A673 (cell line): ENCODE measurements at regions not wholly inside any gene's neighbourhood (a gene's known extent, or its start where the extent isn't known, plus 50 kb on each side); places are given as distances from the start of the nearest gene placed in this dataset.

ENCODE experiments used
- BruUV-seq: library from RNA; stranded (reverse); fragments of 400-500 nt; replicated peaks from 2 replicates; lab custom pipeline; 2021; lab: Mats Ljungman, UMichigan
- CTCF ChIA-PET: fragments of 300-600 bp; sonication (Branson Sonifier 250); formaldehyde crosslinking; loops from one replicate; lab custom pipeline; 2022; ENCODE audit warnings: antibody characterized with exemption; lab: Charles Lee
- POLR2A ChIA-PET: fragments of 300-600 bp; sonication (Branson Sonifier 250); formaldehyde crosslinking; loops from one replicate; lab custom pipeline; 2022; ENCODE audit warnings: antibody characterized with exemption; ENCODE audit not compliant: low non-redundant PET; lab: Charles Lee
- DNase-seq: peaks from one replicate; pipeline ENCODE4 v3.0.0-alpha.2; 2015; ENCODE audit warnings: low spot score
- H3K27ac ChIP-seq: fragments of 200-600 bp; sonication (generic); 2 replicates; pipeline ENCODE4 v1.5.1; 2016; ENCODE audit warnings: mixed run types, low read depth, mild to moderate bottlenecking, mixed read lengths, antibody characterized with exemption, low read length; ENCODE audit not compliant: poor library complexity, severe bottlenecking
- H3K27me3 ChIP-seq: fragments of 200-600 bp; sonication (generic); replicated peaks from 2 replicates; pipeline ENCODE4 v1.6.1; 2017; ENCODE audit warnings: mixed run types, low read depth, mild to moderate bottlenecking, mixed read lengths, antibody characterized with exemption, low read length; ENCODE audit not compliant: insufficient read depth, poor library complexity
- H3K36me3 ChIP-seq: fragments of 200-600 bp; sonication (generic); 2 replicates; pipeline ENCODE4 v1.6.1; 2016; ENCODE audit warnings: mixed run types, mild to moderate bottlenecking, mixed read lengths, antibody characterized with exemption, low read length; ENCODE audit not compliant: insufficient read depth, poor library complexity, severe bottlenecking
- H3K4me1 ChIP-seq: fragments of 200-600 bp; sonication (generic); 2 replicates; pipeline ENCODE4 v1.6.1; 2017; ENCODE audit warnings: mixed run types, mild to moderate bottlenecking, mixed read lengths, antibody characterized with exemption, low read length; ENCODE audit not compliant: insufficient read depth, poor library complexity, severe bottlenecking
- H3K4me3 ChIP-seq: fragments of 200-600 bp; sonication (generic); 2 replicates; pipeline ENCODE4 v1.5.1; 2016; ENCODE audit warnings: low read depth, mixed run types, mild to moderate bottlenecking, mixed read lengths, low read length; ENCODE audit not compliant: poor library complexity, severe bottlenecking
- H3K9me3 ChIP-seq: fragments of 200-600 bp; sonication (generic); 2 replicates; pipeline ENCODE4 v1.6.1; 2016; ENCODE audit warnings: mixed run types, low read depth, mild to moderate bottlenecking, mixed read lengths, antibody characterized with exemption, low read length; ENCODE audit not compliant: poor library complexity, severe bottlenecking
- EZH2 ChIP-seq: fragments of 200-600 bp; sonication (generic); IDR thresholded peaks from 2 replicates; pipeline ENCODE4 v1.6.1; 2017; ENCODE audit warnings: borderline replicate concordance, low read depth, mild to moderate bottlenecking, mixed read lengths, antibody characterized with exemption, low read length; ENCODE audit not compliant: poor library complexity, severe bottlenecking
- intact Hi-C: fragments of 100-400 bp; cut with micrococcal nuclease; formaldehyde crosslinking; loops from one replicate; pipeline ENCODE4 v1.10.0; 2022; ENCODE audit not compliant: unreplicated experiment
- TF ChIP-seq, protein P1 (sequence below): fragments of 300-800, 200-600 bp; sonication (generic); conservative IDR thresholded peaks from 2 replicates; pipeline ENCODE4 v1.5.1; 2017; ENCODE audit warnings: low read depth, mild to moderate bottlenecking, antibody characterized with exemption, low read length, moderate library complexity, mixed read lengths

- DNase-seq: no peak
- no peak overlapping the region for H3K27ac ChIP-seq
- intact Hi-C loops: no loop called here
- ChIA-PET CTCF (no interaction called here), POLR2A (no interaction called here)
- H3K27me3 ChIP-seq: no peaks in the 10 kb centered on the region
- H3K9me3 ChIP-seq: peaks cover 3% of the 10 kb centered on the region
- no TSS peak for BruUV-seq
- H3K36me3 ChIP-seq: no peaks in the 10 kb centered on the region
- H3K4me3 ChIP-seq: no peak overlapping the region
- H3K4me1 ChIP-seq: no peaks in the 10 kb centered on the region
- TF ChIP-seq EZH2: no peak
- TF ChIP-seq, protein P1, sequence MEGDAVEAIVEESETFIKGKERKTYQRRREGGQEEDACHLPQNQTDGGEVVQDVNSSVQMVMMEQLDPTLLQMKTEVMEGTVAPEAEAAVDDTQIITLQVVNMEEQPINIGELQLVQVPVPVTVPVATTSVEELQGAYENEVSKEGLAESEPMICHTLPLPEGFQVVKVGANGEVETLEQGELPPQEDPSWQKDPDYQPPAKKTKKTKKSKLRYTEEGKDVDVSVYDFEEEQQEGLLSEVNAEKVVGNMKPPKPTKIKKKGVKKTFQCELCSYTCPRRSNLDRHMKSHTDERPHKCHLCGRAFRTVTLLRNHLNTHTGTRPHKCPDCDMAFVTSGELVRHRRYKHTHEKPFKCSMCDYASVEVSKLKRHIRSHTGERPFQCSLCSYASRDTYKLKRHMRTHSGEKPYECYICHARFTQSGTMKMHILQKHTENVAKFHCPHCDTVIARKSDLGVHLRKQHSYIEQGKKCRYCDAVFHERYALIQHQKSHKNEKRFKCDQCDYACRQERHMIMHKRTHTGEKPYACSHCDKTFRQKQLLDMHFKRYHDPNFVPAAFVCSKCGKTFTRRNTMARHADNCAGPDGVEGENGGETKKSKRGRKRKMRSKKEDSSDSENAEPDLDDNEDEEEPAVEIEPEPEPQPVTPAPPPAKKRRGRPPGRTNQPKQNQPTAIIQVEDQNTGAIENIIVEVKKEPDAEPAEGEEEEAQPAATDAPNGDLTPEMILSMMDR: no peak
Observed at GRCh38 chrX:126982158-126982557, 162.6 kb downstream of the PRR32 start.

DNA sequence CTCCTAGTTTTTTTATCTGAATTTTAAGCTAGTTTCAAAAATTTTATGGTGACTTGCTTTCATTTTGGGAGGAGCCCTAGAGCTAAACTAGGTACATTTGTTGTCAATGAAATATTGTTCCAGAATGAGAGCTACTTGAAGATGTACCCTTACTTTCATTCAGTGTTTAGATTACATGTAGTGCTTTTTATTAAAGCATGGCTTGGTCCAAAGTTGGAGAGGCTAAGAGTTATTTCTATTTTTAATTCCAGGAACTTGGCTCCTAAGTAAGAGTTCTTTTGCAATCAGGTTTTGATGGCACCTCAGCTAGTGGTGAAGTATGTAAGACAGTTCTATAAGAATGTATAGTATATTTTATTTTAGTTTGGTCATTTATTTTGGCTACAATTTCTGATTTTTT is 165.5 kb downstream of the PRR32 start:
- BruUV-seq: no TSS peak
- H3K4me3 ChIP-seq: no peak overlapping the region
- CTCF ChIA-PET: no interaction called here

DNA sequence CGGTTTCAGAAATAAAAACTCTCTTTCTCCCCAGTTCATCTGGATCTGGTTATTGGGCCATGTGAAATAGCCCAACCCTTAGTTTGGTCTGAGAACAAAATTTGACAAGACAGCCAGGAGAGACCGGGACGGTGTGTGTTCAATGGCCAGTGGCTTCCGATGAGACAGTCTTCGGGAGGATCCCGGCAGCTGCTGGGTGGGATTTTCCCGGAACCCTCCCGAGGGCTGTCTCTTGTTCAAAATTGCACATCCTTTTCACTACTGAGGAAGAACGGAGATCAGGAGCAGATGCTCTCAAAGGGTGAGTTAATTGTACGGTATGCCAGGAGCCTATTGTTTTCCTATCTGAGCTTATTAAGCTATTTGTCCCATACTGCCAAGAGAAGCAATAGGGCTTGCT is 166.5 kb downstream of the PRR32 start:
- no peaks in the 10 kb centered on the region for H3K27me3 ChIP-seq
- no TSS peak for BruUV-seq
- DNase-seq: no peak
- TF ChIP-seq, protein P1: no peak
- TF ChIP-seq EZH2: no peak
- no peak overlapping the region for H3K27ac ChIP-seq
- ChIA-PET POLR2A (no interaction called here), CTCF (no interaction called here)
- no peaks in the 10 kb centered on the region for H3K36me3 ChIP-seq
- no peaks in the 10 kb centered on the region for H3K4me1 ChIP-seq
- no peak overlapping the region for H3K4me3 ChIP-seq
- intact Hi-C loops: no loop called here
- no peaks in the 10 kb centered on the region for H3K9me3 ChIP-seq

More for the DNA sequence above, 165.5 kb downstream of the PRR32 start:
- no peak for DNase-seq
- no peak for TF ChIP-seq EZH2
- H3K9me3 ChIP-seq: no peaks in the 10 kb centered on the region
- H3K4me1 ChIP-seq: no peaks in the 10 kb centered on the region
- no peaks in the 10 kb centered on the region for H3K36me3 ChIP-seq
- no peaks in the 10 kb centered on the region for H3K27me3 ChIP-seq
- no peak overlapping the region for H3K27ac ChIP-seq
- POLR2A ChIA-PET: no interaction called here
- intact Hi-C loops: no loop called here

GRCh38 chrX:126994032-126994600 is 174.6 kb downstream of the PRR32 start:
- intact Hi-C loops: no loop called here
- no peak for TF ChIP-seq EZH2
- TF ChIP-seq, protein P1: no peak
- no peaks in the 10 kb centered on the region for H3K9me3 ChIP-seq
- DNase-seq: no peak
- H3K4me3 ChIP-seq: no peak overlapping the region
- BruUV-seq: no TSS peak
- H3K4me1 ChIP-seq: no peaks in the 10 kb centered on the region
- H3K27ac ChIP-seq: no peak overlapping the region
- ChIA-PET POLR2A (no interaction called here), CTCF (no interaction called here)
- H3K36me3 ChIP-seq: no peaks in the 10 kb centered on the region
- no peaks in the 10 kb centered on the region for H3K27me3 ChIP-seq
